IMR-90 (cell line): ENCODE measurements at regions not wholly inside any gene's neighbourhood (a gene's known extent, or its start where the extent isn't known, plus 50 kb on each side); places are given as distances from the start of the nearest gene placed in this dataset.

ENCODE experiments used
- ATAC-seq: fragments of 200-7000 bp; cut with Tn5 transposase; 2 replicates; pipeline ENCODE4 v1.9.1; 2020; ENCODE audit warnings: low read depth, mild to moderate bottlenecking, moderate library complexity
- BruUV-seq: library from RNA; stranded (reverse); fragments of 400-500 nt; replicated peaks from 2 replicates; lab custom pipeline; 2021; lab: Mats Ljungman, UMichigan
- CTCF ChIA-PET: fragments of 300-600 bp; formaldehyde crosslinking; extraction: SDS; loops from one replicate; lab custom pipeline; 2021; ENCODE audit warnings: antibody characterized with exemption; lab: Yijun Ruan, JAX
- POLR2A ChIA-PET: fragments of 300-600 bp; sonication (Branson Sonifier 250); formaldehyde crosslinking; loops from one replicate; lab custom pipeline; 2022; ENCODE audit warnings: antibody characterized with exemption; ENCODE audit not compliant: unreplicated experiment; lab: Charles Lee
- DNase-seq: peaks from one replicate; pipeline ENCODE4 v3.0.0; 2013
- H2AFZ ChIP-seq: replicated peaks from 2 replicates; pipeline ENCODE3; 2013; ENCODE audit warnings: low read length, mild to moderate bottlenecking; ENCODE audit not compliant: poor library complexity
- H2AK5ac ChIP-seq: 2 replicates; pipeline ENCODE4 v1.6.1; 2013; ENCODE audit warnings: low read depth, low read length, inconsistent platforms
- H2AK9ac ChIP-seq: replicated peaks from 2 replicates; pipeline ENCODE3; 2013; ENCODE audit warnings: mild to moderate bottlenecking, low read depth, low read length, moderate library complexity; ENCODE audit not compliant: poor library complexity
- H2BK120ac ChIP-seq: 2 replicates; pipeline ENCODE4 v1.6.1; 2013; ENCODE audit warnings: low read depth, low read length, inconsistent platforms
- H2BK15ac ChIP-seq: 3 replicates; pipeline ENCODE4 v1.6.1; 2013; ENCODE audit warnings: low read depth, low read length, inconsistent platforms
- H2BK20ac ChIP-seq: 2 replicates; pipeline ENCODE4 v1.6.1; 2013; ENCODE audit warnings: low read depth, mild to moderate bottlenecking, inconsistent platforms, low read length, moderate library complexity
- H2BK5ac ChIP-seq: 2 replicates; pipeline ENCODE4 v1.6.1; 2013; ENCODE audit warnings: mild to moderate bottlenecking, low read depth, low read length, inconsistent platforms; ENCODE audit not compliant: poor library complexity, severe bottlenecking
- H3K14ac ChIP-seq: replicated peaks from 2 replicates; pipeline ENCODE4 v1.6.1; 2013; ENCODE audit warnings: low read depth, low read length, inconsistent platforms
- H3K18ac ChIP-seq: 2 replicates; pipeline ENCODE4 v1.6.1; 2013; ENCODE audit warnings: low read depth, low read length, control low read depth
- H3K23ac ChIP-seq: 2 replicates; pipeline ENCODE4 v1.6.1; 2013; ENCODE audit warnings: low read depth, low read length, inconsistent platforms
- H3K27ac ChIP-seq: 2 replicates; pipeline ENCODE4 v1.5.1; 2013; ENCODE audit warnings: mild to moderate bottlenecking, control low read depth, low read length; ENCODE audit not compliant: insufficient read depth
- H3K27me3 ChIP-seq: 2 replicates; pipeline ENCODE4 v1.6.1; 2013; ENCODE audit warnings: low read length; ENCODE audit not compliant: control insufficient read depth, insufficient read depth
- H3K36me3 ChIP-seq: 2 replicates; pipeline ENCODE4 v1.6.1; 2013; ENCODE audit warnings: low read length, mixed read lengths; ENCODE audit not compliant: control insufficient read depth, insufficient read depth
- H3K4ac ChIP-seq: 2 replicates; pipeline ENCODE4 v1.6.1; 2013; ENCODE audit warnings: low read depth, low read length, inconsistent platforms
- H3K4me1 ChIP-seq: 2 replicates; pipeline ENCODE4 v1.6.1; 2013; ENCODE audit warnings: low read length, mixed read lengths; ENCODE audit not compliant: control insufficient read depth, insufficient read depth
- H3K4me2 ChIP-seq: 2 replicates; pipeline ENCODE4 v1.6.1; 2013; ENCODE audit warnings: low read depth, mild to moderate bottlenecking, control low read depth, low read length, moderate library complexity
- H3K4me3 ChIP-seq: 2 replicates; pipeline ENCODE4 v1.5.1; 2013; ENCODE audit warnings: low read depth, mild to moderate bottlenecking, control low read depth, low read length, moderate library complexity; ENCODE audit not compliant: insufficient read depth
- H3K56ac ChIP-seq: 2 replicates; pipeline ENCODE4 v1.6.1; 2013; ENCODE audit warnings: low read length, inconsistent platforms; ENCODE audit not compliant: insufficient read depth; ENCODE audit errors: extremely low read depth
- H3K79me1 ChIP-seq, 2 experiments: 2 replicates each; pipeline ENCODE4 v1.6.1; 2013; ENCODE audit warnings: low read length in 2 of 2, inconsistent platforms in 1 of 2, low read depth in 1 of 2
- H3K9ac ChIP-seq: 2 replicates; pipeline ENCODE4 v1.6.1; 2013; ENCODE audit warnings: low read depth, low read length, control low read depth
- H3K9me1 ChIP-seq: 2 replicates; pipeline ENCODE4 v1.6.1; 2013; ENCODE audit warnings: low read length, inconsistent platforms; ENCODE audit not compliant: insufficient read depth
- H3K9me3 ChIP-seq: 2 replicates; pipeline ENCODE4 v1.6.1; 2013; ENCODE audit warnings: low read length; ENCODE audit not compliant: control insufficient read depth, insufficient read depth
- H4K20me1 ChIP-seq: 2 replicates; pipeline ENCODE4 v1.6.1; 2013; ENCODE audit warnings: low read length, inconsistent platforms; ENCODE audit not compliant: insufficient read depth
- H4K5ac ChIP-seq: 2 replicates; pipeline ENCODE4 v1.6.1; 2013; ENCODE audit warnings: mild to moderate bottlenecking, low read depth, low read length, control low read depth
- H4K8ac ChIP-seq, 2 experiments: 2 replicates each; pipeline ENCODE4 v1.6.1; 2013; ENCODE audit warnings: low read depth in 2 of 2, low read length in 2 of 2, control low read depth in 1 of 2, inconsistent platforms in 1 of 2
- H4K91ac ChIP-seq: 2 replicates; pipeline ENCODE4 v1.6.1; 2013; ENCODE audit warnings: low read depth, low read length, inconsistent platforms; ENCODE audit not compliant: insufficient read depth
- BHLHE40 ChIP-seq: fragments of 150-350 bp; IDR thresholded peaks from 2 replicates; pipeline ENCODE4 v1.6.1; 2016; ENCODE audit warnings: mild to moderate bottlenecking, low read depth, low read length
- CEBPB ChIP-seq: IDR thresholded peaks from 2 replicates; pipeline ENCODE4 v1.6.1; 2012; ENCODE audit warnings: low read depth, low read length, improper control_type of control experiment
- CTCF ChIP-seq: conservative IDR thresholded peaks from 2 replicates; pipeline ENCODE4 v1.5.1; 2012; ENCODE audit warnings: mild to moderate bottlenecking, low read depth, low read length, improper control_type of control experiment
- FOS ChIP-seq: fragments of 150-350 bp; IDR thresholded peaks from 2 replicates; pipeline ENCODE4 v1.6.1; 2016; ENCODE audit warnings: low read depth, low read length
- MAFK ChIP-seq: IDR thresholded peaks from 2 replicates; pipeline ENCODE4 v1.6.1; 2012; ENCODE audit warnings: low read depth, low read length, improper control_type of control experiment
- MXI1 ChIP-seq: IDR thresholded peaks from 2 replicates; pipeline ENCODE4 v1.6.1; 2012; ENCODE audit warnings: low read depth, mild to moderate bottlenecking, low read length, moderate library complexity, borderline replicate concordance
- NFE2L2 ChIP-seq: fragments of 150-350 bp; IDR thresholded peaks from 2 replicates; pipeline ENCODE4 v1.6.1; 2016; ENCODE audit warnings: low read depth, mild to moderate bottlenecking, low read length
- RCOR1 ChIP-seq: IDR thresholded peaks from 2 replicates; pipeline ENCODE4 v1.6.1; 2012; ENCODE audit warnings: mild to moderate bottlenecking, low read length, improper control_type of control experiment; ENCODE audit not compliant: insufficient replicate concordance
- RFX5 ChIP-seq: IDR thresholded peaks from 2 replicates; pipeline ENCODE4 v1.8.0; 2012; ENCODE audit warnings: low read depth, mild to moderate bottlenecking, low read length, moderate library complexity
- SMC3 ChIP-seq: fragments of 150-350 bp; IDR thresholded peaks from 2 replicates; pipeline ENCODE4 v1.6.1; 2016; ENCODE audit warnings: low read depth, mild to moderate bottlenecking, antibody characterized with exemption, low read length, moderate library complexity
- WGBS, 2 experiments: methylation state at CpG; one replicate each; pipeline versions ENCODE4 v1.1.5 to v1.1.7; 2013; ENCODE audit warnings: missing lambda C conversion rate in 2 of 2; ENCODE audit not compliant: insufficient read length in 1 of 2; ENCODE audit errors: extremely low coverage in 2 of 2; 5-methylcytosine and 5-hydroxymethylcytosine counted together
- dilution Hi-C: fragments of 300-500 bp; cut with HindIII; formaldehyde crosslinking; loops from one replicate; pipeline ENCODE4 v1.14.3; 2018; ENCODE audit warnings: low sequenced_read_pairs; ENCODE audit not compliant: unreplicated experiment
- in situ Hi-C: fragments of 300-500 bp; cut with MboI; formaldehyde crosslinking; loops from 3 replicates; pipeline ENCODE4 v1.14.3; 2019; ENCODE audit warnings: low sequenced_read_pairs, inconsistent platforms, mixed read lengths
- intact Hi-C: fragments of 100-400 bp; cut with micrococcal nuclease; formaldehyde crosslinking; loops from 2 replicates; pipeline ENCODE4 v1.10.0; 2022
- TF ChIP-seq, protein P1 (sequence below): fragments of 150-350 bp; IDR thresholded peaks from 2 replicates; pipeline ENCODE4 v1.6.1; 2016; ENCODE audit warnings: low read depth, mild to moderate bottlenecking, low read length, moderate library complexity, borderline replicate concordance
- TF ChIP-seq, protein P2 (sequence below): fragments of 150-350 bp; IDR thresholded peaks from 2 replicates; pipeline ENCODE4 v1.6.1; 2017; ENCODE audit warnings: mild to moderate bottlenecking, antibody characterized with exemption, low read length, low read depth

DNA sequence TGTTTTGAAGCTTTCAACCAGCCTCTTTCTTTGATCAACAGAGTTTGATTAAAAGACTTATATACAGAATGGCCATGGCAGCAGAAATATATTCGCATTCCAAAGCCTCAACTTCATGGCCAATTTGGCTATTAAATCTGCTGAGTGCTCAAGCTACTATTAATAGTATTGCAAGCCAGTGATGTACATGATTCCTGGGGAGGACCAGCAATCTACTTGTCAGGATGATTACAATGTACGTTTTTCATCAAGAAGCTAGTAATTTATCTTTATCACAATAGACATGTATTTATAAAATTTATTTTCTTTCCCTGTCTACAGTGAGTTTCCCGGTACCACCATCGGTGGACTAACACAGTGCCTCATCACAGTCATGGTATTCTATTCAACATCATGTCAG, 515.5 kb downstream of the AMY1C start:
- no peaks in the 10 kb centered on the region for H3K36me3 ChIP-seq
- H3K4me1 ChIP-seq, result no peaks in the 10 kb centered on the region
- H3K27ac ChIP-seq, result no peak overlapping the region
- no peak overlapping the region for H2BK15ac ChIP-seq
- H2AK5ac ChIP-seq, result no peak overlapping the region
- no peak overlapping the region for H2AFZ ChIP-seq
- dilution Hi-C loops (no loop called here), in situ Hi-C loops (no loop called here), intact Hi-C loops (no loop called here)
- H3K14ac ChIP-seq, result no peak overlapping the region
- H3K4ac ChIP-seq, result no peak overlapping the region
- no peaks in the 10 kb centered on the region for H3K9me1 ChIP-seq
- H4K8ac ChIP-seq, result no peak overlapping the region
- no CpG with 5 or more reads among the region's 4 CpGs for WGBS, 2 experiments
- H3K9ac ChIP-seq, result no peak overlapping the region
- ChIA-PET POLR2A (no interaction called here), CTCF (no interaction called here)
- no peak overlapping the region for H3K4me3 ChIP-seq
- H3K18ac ChIP-seq, result no peak overlapping the region
- H3K79me1 ChIP-seq, result no peaks in the 10 kb centered on the region
- H2BK120ac ChIP-seq, result no peak overlapping the region
- no TSS peak for BruUV-seq
- TF ChIP-seq CTCF (no peak), RCOR1 (no peak), RFX5 (no peak), MAFK (no peak), CEBPB (no peak), SMC3 (no peak), NFE2L2 (no peak), MXI1 (no peak), BHLHE40 (no peak), FOS (no peak)
- TF ChIP-seq, protein P1, sequence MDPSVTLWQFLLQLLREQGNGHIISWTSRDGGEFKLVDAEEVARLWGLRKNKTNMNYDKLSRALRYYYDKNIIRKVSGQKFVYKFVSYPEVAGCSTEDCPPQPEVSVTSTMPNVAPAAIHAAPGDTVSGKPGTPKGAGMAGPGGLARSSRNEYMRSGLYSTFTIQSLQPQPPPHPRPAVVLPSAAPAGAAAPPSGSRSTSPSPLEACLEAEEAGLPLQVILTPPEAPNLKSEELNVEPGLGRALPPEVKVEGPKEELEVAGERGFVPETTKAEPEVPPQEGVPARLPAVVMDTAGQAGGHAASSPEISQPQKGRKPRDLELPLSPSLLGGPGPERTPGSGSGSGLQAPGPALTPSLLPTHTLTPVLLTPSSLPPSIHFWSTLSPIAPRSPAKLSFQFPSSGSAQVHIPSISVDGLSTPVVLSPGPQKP, result no peak
- TF ChIP-seq, protein P2, sequence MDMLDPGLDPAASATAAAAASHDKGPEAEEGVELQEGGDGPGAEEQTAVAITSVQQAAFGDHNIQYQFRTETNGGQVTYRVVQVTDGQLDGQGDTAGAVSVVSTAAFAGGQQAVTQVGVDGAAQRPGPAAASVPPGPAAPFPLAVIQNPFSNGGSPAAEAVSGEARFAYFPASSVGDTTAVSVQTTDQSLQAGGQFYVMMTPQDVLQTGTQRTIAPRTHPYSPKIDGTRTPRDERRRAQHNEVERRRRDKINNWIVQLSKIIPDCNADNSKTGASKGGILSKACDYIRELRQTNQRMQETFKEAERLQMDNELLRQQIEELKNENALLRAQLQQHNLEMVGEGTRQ, result no peak
- H3K4me2 ChIP-seq, result no peak overlapping the region
- no peak for ATAC-seq
- no peak overlapping the region for H3K56ac ChIP-seq
- H4K20me1 ChIP-seq, result no peaks in the 10 kb centered on the region
- H3K23ac ChIP-seq, result no peak overlapping the region
- H2AK9ac ChIP-seq, result no peak overlapping the region
- H4K5ac ChIP-seq, result no peak overlapping the region
- no peak for DNase-seq
- H3K9me3 ChIP-seq, result no peaks in the 10 kb centered on the region; the same call in 1 of the 2 replicates
- H3K27me3 ChIP-seq, result no peaks in the 10 kb centered on the region
- no peak overlapping the region for H4K91ac ChIP-seq
- H2BK20ac ChIP-seq, result no peak overlapping the region
- no peak overlapping the region for H2BK5ac ChIP-seq
